BLaER1 treated with 17β-estradiol and CSF1 and Interleukin-3, amounts not matched to agents 10 nM and 100 nM (cell line): ENCODE measurements at regions not wholly inside any gene's neighbourhood (a gene's known extent, or its start where the extent isn't known, plus 50 kb on each side); places are given as distances from the start of the nearest gene placed in this dataset.
"Not testable (repeated sequence)": the region's sequence is repeated elsewhere in the genome, so short reads cannot be mapped to it uniquely, and the experiment has no call there.

Experiments used
- H3K27ac ChIP-seq, 11 experiments: shearing (Covaris generic); formaldehyde crosslinking; 2 replicates each; pipeline ENCODE4 v1.8.1; 2022
- H3K27me3 ChIP-seq, 11 experiments: shearing (Covaris generic); formaldehyde crosslinking; 2 replicates each; pipeline ENCODE4 v1.8.1; 2022
- H3K36me3 ChIP-seq, 11 experiments: shearing (Covaris generic); formaldehyde crosslinking; 2 replicates each; pipeline ENCODE4 v1.8.1; 2022
- H3K4me1 ChIP-seq, 10 experiments: shearing (Covaris generic); formaldehyde crosslinking; 2 replicates each; pipeline ENCODE4 v1.8.1; 2022
- H3K4me2 ChIP-seq, 11 experiments: shearing (Covaris generic); formaldehyde crosslinking; 2 replicates each; pipeline ENCODE4 v1.8.1; 2022
- H3K4me3 ChIP-seq, 10 experiments: shearing (Covaris generic); formaldehyde crosslinking; 2 replicates each; pipeline ENCODE4 v1.8.1; 2022
- H3K9ac ChIP-seq, 11 experiments: shearing (Covaris generic); formaldehyde crosslinking; 2 replicates each; pipeline ENCODE4 v1.8.1; 2022
- H3K9me3 ChIP-seq, 11 experiments: shearing (Covaris generic); formaldehyde crosslinking; replicated peaks in 1 of 11; 2 replicates each; pipeline ENCODE4 v1.8.1; 2022
- H4K20me1 ChIP-seq, 11 experiments: shearing (Covaris generic); formaldehyde crosslinking; 2 replicates each; pipeline ENCODE4 v1.8.1; 2022
- Cebpa-rat ChIP-seq, 11 experiments: shearing (Covaris generic); IDR thresholded peaks; 2 replicates each; pipeline ENCODE4 v1.8.1; 2022

DNA sequence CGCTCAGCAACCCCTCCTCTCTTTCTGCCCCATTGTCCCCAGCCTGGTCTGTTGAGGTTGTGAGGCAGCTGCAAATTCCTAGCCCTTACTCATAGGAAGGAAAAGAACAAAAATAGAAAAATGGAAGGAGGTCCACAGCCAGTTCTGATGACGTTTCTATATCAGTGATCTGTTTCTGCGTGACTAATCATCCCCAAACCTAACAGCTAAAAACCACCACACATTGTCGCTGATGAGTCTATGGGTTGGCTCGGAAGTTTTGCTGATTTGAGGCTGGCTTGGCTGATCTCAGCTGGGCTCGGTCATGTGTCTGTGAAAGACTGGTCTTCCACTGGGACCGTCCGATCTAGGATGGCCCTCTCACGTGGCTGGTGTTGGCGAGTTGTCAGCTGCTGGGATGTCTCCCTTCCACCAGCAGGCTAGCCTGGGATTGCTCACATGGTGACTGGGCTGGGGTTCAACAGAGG is 200.6 kb upstream of the ZNF618 start:
- peak overlapping the region; percentile 83 to 96 (median 89) for H3K4me2 ChIP-seq
- H3K4me1 ChIP-seq = peaks cover 73 to 100% (median 98%) of the 10 kb centered on the region in 10 experiments
- no peaks in the 10 kb centered on the region for H4K20me1 ChIP-seq
- H3K4me3 ChIP-seq = peak overlapping the region in 8 of 10 experiments; percentile 18 to 58 (median 27); a peak in 12 of 20 replicates
- H3K27ac ChIP-seq = peak overlapping the region; percentile 74 to 95 (median 86)
- no peaks in the 10 kb centered on the region for H3K27me3 ChIP-seq
- H3K9ac ChIP-seq = peak overlapping the region; percentile 69 to 86 (median 77)
- H3K36me3 ChIP-seq = no peaks in the 10 kb centered on the region
- H3K9me3 ChIP-seq = no peaks in the 10 kb centered on the region
- no peak for TF ChIP-seq Cebpa-rat (IDR thresholded peaks at IDR 0.05)

DNA sequence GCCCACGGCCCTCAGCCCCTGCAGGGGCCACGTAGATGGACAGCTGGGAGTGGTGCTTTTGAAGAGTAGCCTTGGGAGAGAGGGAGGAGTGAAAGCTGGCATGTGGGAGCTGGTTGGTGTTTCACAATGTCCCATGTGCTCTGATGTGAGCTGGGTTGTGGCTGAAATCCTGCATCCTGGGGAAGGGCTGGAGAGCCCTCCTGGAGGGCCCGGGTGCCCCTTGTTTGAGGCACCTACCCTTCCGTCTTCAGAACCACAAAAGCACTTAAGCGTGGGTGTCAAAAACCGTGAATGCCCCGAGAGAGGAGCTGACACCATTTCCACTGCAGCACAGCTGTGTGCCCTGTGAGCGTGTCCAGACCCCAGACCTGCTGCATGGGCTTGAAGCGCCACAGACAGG is 199.1 kb upstream of the ZNF618 start:
- peaks cover 67 to 100% (median 93%) of the 10 kb centered on the region in 10 experiments for H3K4me1 ChIP-seq
- peak in 5 of 11 experiments; percentile 22 to 90 (median 80); a peak in 8 of 22 replicates for TF ChIP-seq Cebpa-rat (IDR thresholded peaks at IDR 0.05)
- no peaks in the 10 kb centered on the region for H3K36me3 ChIP-seq
- peak overlapping the region in 10 of 11 experiments; percentile 82 to 95 (median 87); a peak in 18 of 22 replicates for H3K27ac ChIP-seq
- no peaks in the 10 kb centered on the region for H3K27me3 ChIP-seq
- H3K4me2 ChIP-seq = peak overlapping the region; percentile 83 to 96 (median 89)
- no peaks in the 10 kb centered on the region for H3K9me3 ChIP-seq
- peak overlapping the region in 9 of 11 experiments; percentile 71 to 86 (median 77); a peak in 16 of 22 replicates for H3K9ac ChIP-seq
- H3K4me3 ChIP-seq = peak overlapping the region in 6 of 10 experiments; percentile 0 to 40 (median 26); a peak in 7 of 20 replicates
- H4K20me1 ChIP-seq = no peaks in the 10 kb centered on the region

DNA sequence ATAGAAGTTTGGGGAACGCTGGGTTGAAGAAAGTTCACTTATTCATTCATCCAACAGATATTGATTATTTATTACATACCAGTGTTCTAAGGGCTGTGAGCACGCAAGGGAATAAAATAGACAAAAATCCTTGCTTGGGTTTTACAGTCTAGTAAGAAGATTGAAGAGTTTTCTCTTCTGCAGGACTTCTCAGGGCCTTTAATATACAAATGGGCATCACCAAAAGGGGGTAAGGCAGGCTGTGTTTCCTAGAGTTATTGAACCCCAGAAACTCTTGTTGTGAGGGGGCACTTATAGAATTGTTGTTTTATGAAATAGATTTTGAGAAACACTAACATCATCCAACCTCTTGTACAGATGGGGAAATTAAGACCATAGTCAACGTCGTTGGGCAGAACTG is 198.5 kb upstream of the ZNF618 start:
- Histone ChIP-seq H3K9me3 (no peaks in the 10 kb centered on the region), H3K27me3 (no peaks in the 10 kb centered on the region), H3K4me2 (peak overlapping the region; percentile 83 to 96 (median 89)), H4K20me1 (no peaks in the 10 kb centered on the region), H3K4me1 (peaks cover 70 to 100% (median 90%) of the 10 kb centered on the region in 10 experiments), H3K27ac (peak overlapping the region in 9 of 11 experiments; percentile 16 to 95 (median 88); a peak in 13 of 22 replicates), H3K4me3 (peak overlapping the region in 1 of 10 experiments; percentile 0; a peak in 3 of 20 replicates), H3K9ac (peak overlapping the region in 7 of 11 experiments; percentile 71 to 86 (median 78); a peak in 10 of 22 replicates), H3K36me3 (no peaks in the 10 kb centered on the region)
- no peak for TF ChIP-seq Cebpa-rat (IDR thresholded peaks at IDR 0.05)

DNA sequence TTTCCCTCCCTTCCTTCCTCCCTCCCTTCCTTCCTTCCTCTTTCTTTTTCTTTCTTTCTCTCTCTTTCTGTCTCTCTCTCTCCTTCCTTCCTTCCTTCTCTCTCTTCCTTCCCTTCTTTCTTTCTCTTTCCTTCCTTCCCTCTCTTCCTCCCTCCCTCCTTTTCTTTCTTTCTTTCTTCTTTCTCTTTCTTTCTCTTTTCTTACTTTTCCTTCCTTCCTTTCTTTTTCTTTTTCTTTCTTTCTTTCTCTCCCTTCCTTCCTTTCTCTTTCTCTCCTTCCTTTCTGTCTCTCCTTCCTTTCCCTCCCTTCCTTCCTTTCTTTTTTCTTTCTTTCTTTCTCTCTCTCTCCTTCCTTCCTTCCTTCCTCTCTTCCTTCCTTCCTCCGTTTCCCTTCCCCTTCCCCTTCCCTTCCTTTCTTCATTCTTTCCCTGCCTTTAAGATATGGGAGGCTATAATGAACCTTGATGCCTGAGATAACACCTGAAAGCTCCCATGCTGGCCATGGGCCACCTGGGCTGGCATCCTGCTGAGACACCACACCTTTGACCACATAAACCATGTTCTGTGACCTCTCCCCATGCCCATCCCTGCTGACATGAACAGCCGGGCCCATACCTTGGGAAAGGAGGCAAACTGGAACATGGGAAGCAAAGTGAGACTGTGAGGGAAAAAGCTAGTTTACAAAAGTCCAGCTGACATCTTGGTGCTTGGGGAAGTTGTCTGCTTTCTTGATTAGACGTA is 197.8 kb upstream of the ZNF618 start:
- Histone ChIP-seq H3K27ac (peak overlapping the region in 6 of 11 experiments; percentile 0 to 95 (median 61); a peak in 10 of 22 replicates), H3K4me1 (peaks cover 70 to 96% (median 87%) of the 10 kb centered on the region in 10 experiments), H3K4me2 (peak overlapping the region; percentile 25 to 96 (median 75); a peak in 20 of 22 replicates), H3K9ac (peak overlapping the region in 4 of 11 experiments; percentile 12 to 43 (median 31); a peak in 3 of 22 replicates), H3K36me3 (no peaks in the 10 kb centered on the region), H3K4me3 (no peak overlapping the region), H3K27me3 (no peaks in the 10 kb centered on the region), H4K20me1 (no peaks in the 10 kb centered on the region), H3K9me3 (no peaks in the 10 kb centered on the region)
- TF ChIP-seq Cebpa-rat (IDR thresholded peaks at IDR 0.05) = no peak

DNA sequence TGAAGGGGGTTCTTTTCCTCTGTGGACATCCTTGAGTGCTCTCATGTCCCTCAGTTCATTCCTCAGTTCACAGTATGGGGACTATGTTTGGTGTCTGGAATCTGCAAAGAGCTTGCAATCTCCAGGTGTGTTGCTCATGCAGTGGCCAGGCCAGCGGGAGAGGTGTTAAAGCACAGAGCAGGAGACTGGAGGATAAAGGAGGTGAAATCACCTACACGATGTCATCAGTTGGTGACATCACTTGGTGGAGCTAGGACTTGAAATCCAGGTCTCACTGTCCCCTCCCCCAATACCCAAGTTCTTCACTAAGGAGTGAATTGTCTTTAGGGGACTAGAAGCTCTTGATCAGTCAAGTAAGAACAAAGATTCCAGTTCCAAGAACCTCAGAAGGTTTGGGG is 197.3 kb upstream of the ZNF618 start:
- no peaks in the 10 kb centered on the region for H4K20me1 ChIP-seq
- no peaks in the 10 kb centered on the region for H3K36me3 ChIP-seq
- peaks cover 64 to 92% (median 83%) of the 10 kb centered on the region in 10 experiments for H3K4me1 ChIP-seq
- TF ChIP-seq Cebpa-rat (IDR thresholded peaks at IDR 0.05) = no peak
- H3K4me3 ChIP-seq = no peak overlapping the region
- H3K27ac ChIP-seq = peak overlapping the region in 6 of 11 experiments; percentile 0 to 95 (median 61); a peak in 10 of 22 replicates
- peak overlapping the region in 4 of 11 experiments; percentile 12 to 43 (median 31); a peak in 3 of 22 replicates for H3K9ac ChIP-seq
- no peaks in the 10 kb centered on the region for H3K9me3 ChIP-seq
- no peaks in the 10 kb centered on the region for H3K27me3 ChIP-seq
- peak overlapping the region; percentile 25 to 96 (median 75) for H3K4me2 ChIP-seq

DNA sequence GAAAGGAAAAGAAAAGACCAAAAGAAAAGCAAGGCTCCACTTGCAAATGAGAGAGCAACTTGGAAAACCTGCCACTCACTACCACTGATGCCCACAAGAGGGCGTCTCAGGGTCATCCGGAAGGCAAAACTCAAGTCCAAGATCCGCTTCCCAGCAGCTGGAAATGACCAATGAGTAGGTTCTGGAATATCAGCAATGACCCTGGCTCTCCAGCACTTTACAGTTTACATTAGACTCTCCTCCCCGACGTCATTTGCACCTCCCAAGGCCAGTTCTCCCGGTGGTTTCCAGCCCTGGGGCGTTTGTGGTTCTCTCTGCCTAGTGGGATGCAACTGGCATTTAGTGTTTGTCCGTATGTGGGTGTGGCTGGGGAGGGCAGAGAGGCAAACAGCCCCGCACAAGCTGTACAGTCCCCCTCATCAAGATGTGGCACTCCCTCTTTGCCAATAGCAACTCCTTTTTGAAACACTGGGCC is 193.8 kb upstream of the ZNF618 start:
- Histone ChIP-seq H3K4me1 (peaks cover 37 to 86% (median 68%) of the 10 kb centered on the region in 10 experiments), H3K27me3 (peaks cover 0 to 7% (median 2%) of the 10 kb centered on the region in 11 experiments; a peak in 20 of 22 replicates), H3K9me3 (peaks cover 18 to 32% (median 20%) of the 10 kb centered on the region in 11 experiments), H3K9ac (no peak overlapping the region), H3K4me2 (peak overlapping the region in 10 of 11 experiments; percentile 1 to 53 (median 17); a peak in 12 of 22 replicates), H3K27ac (peak overlapping the region in 6 of 11 experiments; percentile 3 to 44 (median 28); a peak in 7 of 22 replicates), H3K36me3 (no peaks in the 10 kb centered on the region; a peak in 1 of 22 replicates), H4K20me1 (no peaks in the 10 kb centered on the region), H3K4me3 (no peak overlapping the region)
- TF ChIP-seq Cebpa-rat (IDR thresholded peaks at IDR 0.05) = peak in 1 of 11 experiments; percentile 16; a peak in 1 of 22 replicates

DNA sequence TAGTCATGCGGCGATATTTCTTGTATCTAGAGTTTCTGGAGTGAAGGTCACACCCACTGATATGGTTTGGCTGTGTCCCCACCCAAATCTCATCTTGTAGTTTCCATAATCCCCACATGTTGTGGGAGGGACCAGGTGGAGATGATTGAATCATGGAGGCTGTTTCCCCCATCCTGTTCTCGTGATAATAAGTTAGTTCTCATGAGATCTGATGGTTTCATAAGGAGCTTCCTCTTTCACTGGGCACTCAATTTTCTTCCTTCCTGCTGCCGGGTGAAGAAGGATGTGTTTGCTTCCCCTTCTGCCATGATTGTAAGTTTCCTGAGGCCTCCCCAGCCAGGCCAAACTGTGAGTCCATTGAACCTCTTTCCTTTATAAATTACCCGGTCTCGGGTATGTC is 190.5 kb upstream of the ZNF618 start:
- H3K4me3 ChIP-seq = peak overlapping the region in 5 of 10 experiments; percentile 11 to 49 (median 14); a peak in 5 of 20 replicates
- peak overlapping the region in 9 of 11 experiments; percentile 6 to 60 (median 33); a peak in 13 of 22 replicates for H3K27ac ChIP-seq
- peaks cover 12 to 22% (median 18%) of the 10 kb centered on the region in 11 experiments for H3K27me3 ChIP-seq
- not testable (repeated sequence) for H4K20me1 ChIP-seq, H3K36me3 ChIP-seq, H3K9ac ChIP-seq
- peaks cover 43 to 77% (median 64%) of the 10 kb centered on the region in 10 experiments for H3K4me1 ChIP-seq
- H3K4me2 ChIP-seq = peak overlapping the region in 8 of 11 experiments; percentile 2 to 48 (median 26); a peak in 12 of 22 replicates
- peaks cover 18 to 44% (median 20%) of the 10 kb centered on the region in 11 experiments for H3K9me3 ChIP-seq

DNA sequence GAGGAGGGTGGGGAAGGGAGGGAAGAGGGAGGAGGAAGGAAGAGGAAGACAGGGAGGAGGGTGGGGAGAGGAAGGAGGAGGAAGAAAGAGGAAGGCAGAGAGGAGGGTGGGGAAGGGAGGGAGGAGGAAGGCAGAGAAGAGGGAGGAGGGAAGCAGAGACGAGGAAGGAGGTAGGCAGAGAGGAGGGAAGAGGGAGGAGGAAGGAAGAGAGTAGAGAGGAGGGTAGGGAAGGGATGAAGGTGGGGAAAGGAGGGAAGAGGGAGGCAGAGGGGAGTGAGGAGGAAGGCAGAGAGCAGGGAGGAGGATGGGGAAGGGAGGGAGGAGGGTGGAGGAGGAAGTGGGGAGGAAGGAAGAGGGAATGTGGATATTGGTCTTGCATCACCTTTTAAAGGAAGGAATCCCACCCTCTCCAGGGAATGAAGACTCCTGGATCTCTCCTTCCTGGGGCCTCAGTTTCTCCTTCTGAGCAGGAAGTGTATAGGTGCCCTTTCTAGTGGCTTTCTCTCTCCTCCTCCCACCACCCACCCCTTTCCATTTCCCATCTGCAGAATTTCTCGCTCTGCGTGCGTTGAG is 188.9 kb upstream of the ZNF618 start:
- peak overlapping the region in 3 of 10 experiments; percentile 14 to 18 (median 15); a peak in 1 of 20 replicates for H3K4me3 ChIP-seq
- peak overlapping the region in 4 of 11 experiments; percentile 18 to 37 (median 24); a peak in 3 of 22 replicates for H3K27ac ChIP-seq
- peaks cover 18 to 44% (median 20%) of the 10 kb centered on the region in 11 experiments for H3K9me3 ChIP-seq
- no peaks in the 10 kb centered on the region for H4K20me1 ChIP-seq
- H3K36me3 ChIP-seq = no peaks in the 10 kb centered on the region; a peak in 1 of 22 replicates
- peaks cover 12 to 22% (median 18%) of the 10 kb centered on the region in 11 experiments for H3K27me3 ChIP-seq
- peak overlapping the region in 7 of 11 experiments; percentile 3 to 61 (median 25); a peak in 4 of 22 replicates for H3K9ac ChIP-seq
- H3K4me1 ChIP-seq = peaks cover 44 to 71% (median 57%) of the 10 kb centered on the region in 10 experiments
- peak overlapping the region; percentile 67 to 83 (median 76) for H3K4me2 ChIP-seq
- TF ChIP-seq Cebpa-rat (IDR thresholded peaks at IDR 0.05) = no peak
